ENCODE measurements at regions not wholly inside any gene's neighbourhood (a gene's known extent, or its start where the extent isn't known, plus 50 kb on each side); places are given as distances from the start of the nearest gene placed in this dataset.

DNA sequence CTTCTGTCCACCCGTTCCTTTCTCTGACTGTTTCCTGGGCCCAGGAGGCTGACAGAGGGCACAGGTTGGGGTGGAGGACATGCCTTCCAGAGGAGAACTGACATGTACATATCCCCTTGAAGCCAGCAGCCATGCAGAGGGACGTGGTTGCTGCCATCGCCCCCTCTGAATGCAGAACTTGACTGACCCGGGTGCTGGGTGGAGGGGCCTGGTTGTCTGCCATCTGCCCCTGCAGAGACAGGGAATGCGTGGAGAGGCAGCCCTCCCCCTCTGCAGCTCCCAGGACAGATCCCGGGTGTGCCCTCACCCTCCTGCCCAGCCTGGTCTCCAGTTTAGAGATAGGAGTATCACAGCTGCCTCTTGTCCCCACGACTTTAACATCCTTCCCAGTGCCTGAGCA is 383.0 kb upstream of the B3GAT1 start:
- intact Hi-C loops (cut with micrococcal nuclease; ENCODE audit: unreplicated experiment) (no loop called here), in situ Hi-C loops (cut with HindIII; ENCODE audit: extremely low pct_ligation_motif_present, low pct_unique_long_range_greater_than_20kb) (no loop called here)
- no peaks in the 10 kb centered on the region for H3K79me2 ChIP-seq (ENCODE audit: insufficient read depth, low read length)
- H3K9ac ChIP-seq (ENCODE audit: insufficient read depth, low read depth, low read length): no peak overlapping the region
- WGBS (ENCODE audit: low lambda C conversion rate): 14% methylated on average over 2 of the region's 7 CpGs
- H3K4me2 ChIP-seq (ENCODE audit: low read depth, low read length): no peak overlapping the region
- DNase-seq (ENCODE audit: low spot score) (no peak), ATAC-seq (no peak), FAIRE-seq (no peak)
- no peak overlapping the region for H3K4me3 ChIP-seq (replicated peaks in 1 of 3; ENCODE audit: insufficient read depth in 1 of 3, low read depth in 2 of 3, low read length in 3 of 3)
- CTCF ChIA-PET (ENCODE audit: low intra/inter-chr PET ratio, low total read pairs): no interaction called here
- H3K27ac ChIP-seq (ENCODE audit: extremely low read length, insufficient read depth, low read length): no peak overlapping the region
- no peak overlapping the region for H2AFZ ChIP-seq (ENCODE audit: low read length)
- H4K20me1 ChIP-seq (ENCODE audit: insufficient read depth, low read length): no peaks in the 10 kb centered on the region
- H3K36me3 ChIP-seq (replicated peaks in 1 of 2; ENCODE audit: control insufficient read depth in 1 of 2, insufficient read depth in 2 of 2, low read length in 2 of 2): no peaks in the 10 kb centered on the region
- POLR2A ChIA-PET: no interaction called here
- H3K9me3 ChIP-seq (ENCODE audit: low read length): no peaks in the 10 kb centered on the region
- H3K4me1 ChIP-seq (ENCODE audit: insufficient read depth, low read length): peaks cover 11% of the 10 kb centered on the region
- no peak for TF ChIP-seq SALL2 (CRISPR knock-in tag; IDR thresholded peaks at IDR 0.05)
- TF ChIP-seq ZNF274 (CRISPR knock-in tag; IDR thresholded peaks at IDR 0.05): no peak
- no peak for TF ChIP-seq YEATS4 (CRISPR knock-in tag; IDR thresholded peaks at IDR 0.05; ENCODE audit: borderline replicate concordance)
- H3K27me3 ChIP-seq (ENCODE audit: control insufficient read depth in 1 of 2, insufficient read depth in 2 of 2, low read length in 2 of 2): 0 out of 5 replicates have a peak, but pooled peaks cover 0 to 11% of the 10 kb centered on the region in 2 experiments
- no TSS peak for BruUV-seq (replicated peaks)

DNA sequence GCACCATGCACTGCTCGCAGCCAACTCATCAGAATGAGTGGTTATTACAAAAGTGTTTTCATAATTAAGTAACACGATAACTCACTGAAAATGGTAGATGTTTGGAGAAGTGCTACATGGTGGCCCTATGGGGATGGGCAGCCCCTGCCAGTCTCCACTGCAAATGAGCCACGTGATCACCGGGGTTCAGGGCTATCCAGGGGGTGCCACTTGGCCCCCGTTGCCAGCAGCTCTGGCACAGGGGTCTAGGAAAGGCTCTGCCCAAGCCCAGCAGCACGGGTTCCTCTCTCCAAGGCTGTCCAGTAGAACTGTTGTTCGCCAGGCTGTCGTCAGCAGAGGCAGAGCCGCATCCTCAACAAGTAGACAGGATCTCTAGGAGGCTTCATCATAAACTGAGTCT is 382.1 kb upstream of the B3GAT1 start:
- H3K79me2 ChIP-seq (ENCODE audit: insufficient read depth, low read length): no peaks in the 10 kb centered on the region
- 11% methylated on average over 4 of the region's 9 CpGs for WGBS (ENCODE audit: low lambda C conversion rate)
- ATAC-seq (no peak), FAIRE-seq (no peak), DNase-seq (ENCODE audit: low spot score) (no peak)
- intact Hi-C loops (cut with micrococcal nuclease; ENCODE audit: unreplicated experiment): no loop called here
- BruUV-seq (replicated peaks): no TSS peak
- in situ Hi-C loops (cut with HindIII; ENCODE audit: extremely low pct_ligation_motif_present, low pct_unique_long_range_greater_than_20kb): no loop called here
- no peak overlapping the region for H3K4me2 ChIP-seq (ENCODE audit: low read depth, low read length)
- no peak overlapping the region for H3K9ac ChIP-seq (ENCODE audit: insufficient read depth, low read depth, low read length)
- no peaks in the 10 kb centered on the region for H4K20me1 ChIP-seq (ENCODE audit: insufficient read depth, low read length)
- no peaks in the 10 kb centered on the region for H3K36me3 ChIP-seq (replicated peaks in 1 of 2; ENCODE audit: control insufficient read depth in 1 of 2, insufficient read depth in 2 of 2, low read length in 2 of 2)
- H3K27me3 ChIP-seq (ENCODE audit: control insufficient read depth in 1 of 2, insufficient read depth in 2 of 2, low read length in 2 of 2): 0 out of 5 replicates have a peak, but pooled peaks cover 0 to 7% of the 10 kb centered on the region in 2 experiments
- no peak overlapping the region for H3K4me3 ChIP-seq (replicated peaks in 1 of 3; ENCODE audit: insufficient read depth in 1 of 3, low read depth in 2 of 3, low read length in 3 of 3)
- H3K9me3 ChIP-seq (ENCODE audit: low read length): no peaks in the 10 kb centered on the region
- no peak overlapping the region for H2AFZ ChIP-seq (ENCODE audit: low read length)
- POLR2A ChIA-PET: no interaction called here
- CTCF ChIA-PET (ENCODE audit: low intra/inter-chr PET ratio, low total read pairs): no interaction called here
- no peak overlapping the region for H3K27ac ChIP-seq (ENCODE audit: extremely low read length, insufficient read depth, low read length)
- peaks cover 11% of the 10 kb centered on the region for H3K4me1 ChIP-seq (ENCODE audit: insufficient read depth, low read length)
- TF ChIP-seq, protein P1, sequence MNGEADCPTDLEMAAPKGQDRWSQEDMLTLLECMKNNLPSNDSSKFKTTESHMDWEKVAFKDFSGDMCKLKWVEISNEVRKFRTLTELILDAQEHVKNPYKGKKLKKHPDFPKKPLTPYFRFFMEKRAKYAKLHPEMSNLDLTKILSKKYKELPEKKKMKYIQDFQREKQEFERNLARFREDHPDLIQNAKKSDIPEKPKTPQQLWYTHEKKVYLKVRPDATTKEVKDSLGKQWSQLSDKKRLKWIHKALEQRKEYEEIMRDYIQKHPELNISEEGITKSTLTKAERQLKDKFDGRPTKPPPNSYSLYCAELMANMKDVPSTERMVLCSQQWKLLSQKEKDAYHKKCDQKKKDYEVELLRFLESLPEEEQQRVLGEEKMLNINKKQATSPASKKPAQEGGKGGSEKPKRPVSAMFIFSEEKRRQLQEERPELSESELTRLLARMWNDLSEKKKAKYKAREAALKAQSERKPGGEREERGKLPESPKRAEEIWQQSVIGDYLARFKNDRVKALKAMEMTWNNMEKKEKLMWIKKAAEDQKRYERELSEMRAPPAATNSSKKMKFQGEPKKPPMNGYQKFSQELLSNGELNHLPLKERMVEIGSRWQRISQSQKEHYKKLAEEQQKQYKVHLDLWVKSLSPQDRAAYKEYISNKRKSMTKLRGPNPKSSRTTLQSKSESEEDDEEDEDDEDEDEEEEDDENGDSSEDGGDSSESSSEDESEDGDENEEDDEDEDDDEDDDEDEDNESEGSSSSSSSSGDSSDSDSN (CRISPR knock-in tag; IDR thresholded peaks at IDR 0.05): no peak
- TF ChIP-seq SMAD3 (CRISPR knock-in tag; IDR thresholded peaks at IDR 0.05) (no peak), ZNF709 (CRISPR knock-in tag; IDR thresholded peaks at IDR 0.05) (no peak), SETDB1 (CRISPR knock-in tag; IDR thresholded peaks at IDR 0.05; ENCODE audit: borderline replicate concordance) (no peak), ZNF652 (CRISPR knock-in tag; IDR thresholded peaks at IDR 0.05; ENCODE audit: borderline replicate concordance, low read depth) (no peak), AGO1 (IDR thresholded peaks at IDR 0.05; ENCODE audit: low read depth, low read length, poor library complexity, severe bottlenecking) (no peak), HNF4A (CRISPR knock-in tag; IDR thresholded peaks at IDR 0.05) (no peak), CBX1 (IDR thresholded peaks at IDR 0.05; ENCODE audit: low read depth) (no peak), NCOA1 (CRISPR knock-in tag; IDR thresholded peaks at IDR 0.05) (no peak)
- TF ChIP-seq, protein P2, sequence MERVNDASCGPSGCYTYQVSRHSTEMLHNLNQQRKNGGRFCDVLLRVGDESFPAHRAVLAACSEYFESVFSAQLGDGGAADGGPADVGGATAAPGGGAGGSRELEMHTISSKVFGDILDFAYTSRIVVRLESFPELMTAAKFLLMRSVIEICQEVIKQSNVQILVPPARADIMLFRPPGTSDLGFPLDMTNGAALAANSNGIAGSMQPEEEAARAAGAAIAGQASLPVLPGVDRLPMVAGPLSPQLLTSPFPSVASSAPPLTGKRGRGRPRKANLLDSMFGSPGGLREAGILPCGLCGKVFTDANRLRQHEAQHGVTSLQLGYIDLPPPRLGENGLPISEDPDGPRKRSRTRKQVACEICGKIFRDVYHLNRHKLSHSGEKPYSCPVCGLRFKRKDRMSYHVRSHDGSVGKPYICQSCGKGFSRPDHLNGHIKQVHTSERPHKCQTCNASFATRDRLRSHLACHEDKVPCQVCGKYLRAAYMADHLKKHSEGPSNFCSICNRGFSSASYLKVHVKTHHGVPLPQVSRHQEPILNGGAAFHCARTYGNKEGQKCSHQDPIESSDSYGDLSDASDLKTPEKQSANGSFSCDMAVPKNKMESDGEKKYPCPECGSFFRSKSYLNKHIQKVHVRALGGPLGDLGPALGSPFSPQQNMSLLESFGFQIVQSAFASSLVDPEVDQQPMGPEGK (CRISPR knock-in tag; IDR thresholded peaks at IDR 0.05): no peak
- TF ChIP-seq, protein P3, sequence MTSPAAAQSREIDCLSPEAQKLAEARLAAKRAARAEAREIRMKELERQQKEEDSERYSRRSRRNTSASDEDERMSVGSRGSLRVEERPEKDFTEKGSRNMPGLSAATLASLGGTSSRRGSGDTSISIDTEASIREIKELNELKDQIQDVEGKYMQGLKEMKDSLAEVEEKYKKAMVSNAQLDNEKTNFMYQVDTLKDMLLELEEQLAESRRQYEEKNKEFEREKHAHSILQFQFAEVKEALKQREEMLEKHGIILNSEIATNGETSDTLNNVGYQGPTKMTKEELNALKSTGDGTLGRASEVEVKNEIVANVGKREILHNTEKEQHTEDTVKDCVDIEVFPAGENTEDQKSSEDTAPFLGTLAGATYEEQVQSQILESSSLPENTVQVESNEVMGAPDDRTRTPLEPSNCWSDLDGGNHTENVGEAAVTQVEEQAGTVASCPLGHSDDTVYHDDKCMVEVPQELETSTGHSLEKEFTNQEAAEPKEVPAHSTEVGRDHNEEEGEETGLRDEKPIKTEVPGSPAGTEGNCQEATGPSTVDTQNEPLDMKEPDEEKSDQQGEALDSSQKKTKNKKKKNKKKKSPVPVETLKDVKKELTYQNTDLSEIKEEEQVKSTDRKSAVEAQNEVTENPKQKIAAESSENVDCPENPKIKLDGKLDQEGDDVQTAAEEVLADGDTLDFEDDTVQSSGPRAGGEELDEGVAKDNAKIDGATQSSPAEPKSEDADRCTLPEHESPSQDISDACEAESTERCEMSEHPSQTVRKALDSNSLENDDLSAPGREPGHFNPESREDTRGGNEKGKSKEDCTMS (CRISPR knock-in tag; conservative IDR thresholded peaks at IDR 0.05): no peak
